Kidney (tissue), 13 donors: ENCODE measurements at regions not wholly inside any gene's neighbourhood (a gene's known extent, or its start where the extent isn't known, plus 50 kb on each side); places are given as distances from the start of the nearest gene placed in this dataset.

Source experiments
- DNase-seq, 5 donors: peaks; one replicate each; pipeline ENCODE4 v3.0.0-alpha.2; 2013 to 2020
- FAIRE-seq: peaks from 2 replicates; lab custom pipeline; 2012; peaks lifted over from hg19 to GRCh38; lab: Jason Lieb, UNC
- H3K27ac ChIP-seq, 2 donors: one replicate each; pipeline ENCODE4 v1.7.0; 2013; ENCODE audit warnings: low read depth in 2 of 2, low read length in 2 of 2, inconsistent platforms in 1 of 2
- H3K27me3 ChIP-seq: one replicate; pipeline ENCODE4 v1.7.1; 2013; ENCODE audit warnings: low read length, inconsistent platforms; ENCODE audit not compliant: control insufficient read depth, insufficient read depth
- H3K36me3 ChIP-seq, 3 donors: one replicate each; pipeline versions ENCODE4 v1.7.0 to v1.7.1; 2013; ENCODE audit warnings: low read length in 3 of 3, control low read depth in 1 of 3, inconsistent platforms in 1 of 3; ENCODE audit not compliant: insufficient read depth in 3 of 3, control insufficient read depth in 2 of 3
- H3K4me1 ChIP-seq, 3 donors: one replicate each; pipeline versions ENCODE4 v1.7.0 to v1.7.1; 2013; ENCODE audit warnings: low read length in 3 of 3, inconsistent platforms in 1 of 3, low read depth in 1 of 3; ENCODE audit not compliant: control insufficient read depth in 2 of 3, insufficient read depth in 2 of 3
- H3K4me3 ChIP-seq, 3 donors: one replicate each; pipeline versions ENCODE4 v1.7.0 to v1.8.1; 2013; ENCODE audit warnings: low read length in 3 of 3, control low read depth in 1 of 3, inconsistent platforms in 1 of 3
- H3K9ac ChIP-seq, 3 donors: one replicate each; pipeline versions ENCODE4 v1.7.0 to v1.7.1; 2013; ENCODE audit warnings: low read length in 3 of 3, control low read depth in 1 of 3, inconsistent platforms in 1 of 3
- H3K9me3 ChIP-seq, 3 donors: one replicate each; pipeline versions ENCODE4 v1.7.0 to v1.7.1; 2013; ENCODE audit warnings: low read length in 3 of 3, control low read depth in 1 of 3, inconsistent platforms in 1 of 3; ENCODE audit not compliant: control insufficient read depth in 2 of 3, insufficient read depth in 1 of 3
- intact Hi-C: fragments of 100-400 bp; cut with DNase I; formaldehyde crosslinking; loops from one replicate; pipeline ENCODE4 v1.11.1; 2022
- TF ChIP-seq, protein P1 (sequence below): IDR thresholded peaks from 3 replicates; pipeline ENCODE4 v1.5.1; 2012; ENCODE audit warnings: mild to moderate bottlenecking, moderate library complexity, borderline replicate concordance; ENCODE audit not compliant: insufficient read depth; ENCODE audit errors: extremely low read depth
- donor health status: control.
- donor health status: control.
- donor health status: control.
- donor health status: control.
- donor health status: control.
- donor health status: DM: yes; HTN: yes; CAD: no.
- donor health status: Normal renal cell carcinoma (clear cell type).

DNA sequence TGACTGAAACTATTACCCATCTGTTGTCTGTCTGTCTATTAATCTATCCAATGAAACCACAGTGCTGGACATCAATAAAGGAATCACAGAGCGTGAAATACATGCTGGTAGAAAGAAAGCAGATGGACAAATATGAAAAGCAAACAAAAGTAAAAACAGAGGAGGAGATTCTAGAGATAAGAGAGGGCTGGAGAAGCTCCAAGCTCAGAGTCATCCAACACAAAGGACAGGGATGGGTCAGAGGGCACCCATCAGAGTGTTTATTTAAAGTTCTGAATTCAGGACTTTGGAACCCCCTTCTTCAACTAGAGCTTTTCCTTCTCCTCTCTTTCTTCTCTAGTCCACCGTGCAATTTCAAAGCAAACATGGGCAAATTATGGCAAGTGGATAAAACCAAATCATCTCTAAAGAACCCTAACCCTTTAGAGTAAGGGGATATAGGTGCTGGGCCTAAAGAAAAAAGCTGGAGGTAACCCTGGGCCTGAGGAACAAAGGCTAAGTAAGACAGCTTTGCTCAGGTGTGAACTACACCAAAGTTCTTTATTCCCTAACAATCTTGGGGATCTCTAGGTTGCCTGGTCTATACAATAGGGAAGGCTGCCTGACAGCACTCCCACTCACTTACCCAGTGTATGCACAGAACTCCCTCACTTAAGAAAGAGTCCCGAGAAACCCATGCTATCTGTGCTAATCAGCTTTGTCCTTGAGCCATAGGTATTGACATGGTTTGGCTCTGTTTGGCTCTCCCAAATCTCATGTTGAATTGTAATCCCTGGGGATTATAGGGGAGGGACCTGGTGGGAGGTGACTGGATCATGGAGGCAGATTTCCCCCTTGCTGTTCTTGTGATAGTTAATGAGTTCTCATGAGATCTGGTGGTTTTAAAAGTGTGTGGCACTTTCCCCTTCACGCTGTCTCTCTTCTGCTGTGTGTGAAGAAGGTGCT lies 97.0 kb downstream of the BAMBI start:
- no peak overlapping the region for H3K27ac ChIP-seq
- intact Hi-C loops, result no loop called here
- no peaks in the 10 kb centered on the region for H3K36me3 ChIP-seq
- no peak for DNase-seq
- TF ChIP-seq, protein P1, sequence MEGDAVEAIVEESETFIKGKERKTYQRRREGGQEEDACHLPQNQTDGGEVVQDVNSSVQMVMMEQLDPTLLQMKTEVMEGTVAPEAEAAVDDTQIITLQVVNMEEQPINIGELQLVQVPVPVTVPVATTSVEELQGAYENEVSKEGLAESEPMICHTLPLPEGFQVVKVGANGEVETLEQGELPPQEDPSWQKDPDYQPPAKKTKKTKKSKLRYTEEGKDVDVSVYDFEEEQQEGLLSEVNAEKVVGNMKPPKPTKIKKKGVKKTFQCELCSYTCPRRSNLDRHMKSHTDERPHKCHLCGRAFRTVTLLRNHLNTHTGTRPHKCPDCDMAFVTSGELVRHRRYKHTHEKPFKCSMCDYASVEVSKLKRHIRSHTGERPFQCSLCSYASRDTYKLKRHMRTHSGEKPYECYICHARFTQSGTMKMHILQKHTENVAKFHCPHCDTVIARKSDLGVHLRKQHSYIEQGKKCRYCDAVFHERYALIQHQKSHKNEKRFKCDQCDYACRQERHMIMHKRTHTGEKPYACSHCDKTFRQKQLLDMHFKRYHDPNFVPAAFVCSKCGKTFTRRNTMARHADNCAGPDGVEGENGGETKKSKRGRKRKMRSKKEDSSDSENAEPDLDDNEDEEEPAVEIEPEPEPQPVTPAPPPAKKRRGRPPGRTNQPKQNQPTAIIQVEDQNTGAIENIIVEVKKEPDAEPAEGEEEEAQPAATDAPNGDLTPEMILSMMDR, result no peak
- H3K9ac ChIP-seq, result no peak overlapping the region
- FAIRE-seq, result no peak
- no peak overlapping the region for H3K4me3 ChIP-seq
- peaks cover 0 to 2% (median 2%) of the 10 kb centered on the region in 3 donors for H3K4me1 ChIP-seq
- no peaks in the 10 kb centered on the region for H3K9me3 ChIP-seq
- H3K27me3 ChIP-seq, result no peaks in the 10 kb centered on the region

DNA sequence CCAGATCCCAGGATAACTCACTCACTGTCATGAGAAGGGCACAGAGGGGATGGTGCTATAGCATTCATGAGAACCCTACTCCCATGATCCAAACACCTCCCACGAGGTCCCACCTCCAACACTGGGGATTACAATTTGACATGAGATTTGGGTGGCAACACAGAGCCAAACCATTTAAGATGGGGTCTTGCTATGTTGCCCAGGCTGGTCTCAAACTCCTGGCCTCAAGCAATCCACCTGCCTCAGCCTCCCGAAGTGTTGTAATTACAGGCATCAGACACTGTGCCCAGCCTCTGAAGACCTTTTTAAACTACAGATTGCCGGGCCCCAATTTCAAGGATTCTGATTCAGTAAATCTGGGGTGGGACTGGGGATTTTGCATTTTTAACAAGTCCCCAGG lies 98.5 kb downstream of the BAMBI start:
- Histone ChIP-seq H3K9me3 (no peaks in the 10 kb centered on the region), H3K27me3 (no peaks in the 10 kb centered on the region), H3K36me3 (no peaks in the 10 kb centered on the region), H3K4me1 (no peaks in the 10 kb centered on the region), H3K4me3 (no peak overlapping the region), H3K9ac (no peak overlapping the region), H3K27ac (no peak overlapping the region)
- FAIRE-seq (no peak), DNase-seq (no peak)
- intact Hi-C loops, result no loop called here
- TF ChIP-seq, protein P1, result no peak

DNA sequence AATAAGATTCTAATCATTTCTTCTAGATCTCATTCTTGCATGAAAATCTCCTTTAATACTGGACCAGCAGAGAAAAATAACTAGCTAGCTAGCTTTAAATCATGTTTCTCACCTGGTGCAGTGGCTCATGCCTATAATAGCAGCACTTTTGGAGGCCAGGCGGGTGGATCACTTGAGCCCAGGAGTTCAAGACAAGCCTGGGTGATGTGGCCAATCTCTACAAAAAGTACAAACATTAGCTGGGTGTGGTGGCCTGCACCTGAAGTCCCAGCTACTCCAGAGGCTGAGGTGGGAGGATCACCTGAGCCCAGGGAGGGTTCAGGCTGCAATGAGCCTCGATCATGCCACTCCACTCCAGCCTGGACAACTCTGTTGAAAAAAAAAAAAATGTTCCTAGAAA lies 99.2 kb downstream of the BAMBI start:
- DNase-seq (no peak), FAIRE-seq (no peak)
- Histone ChIP-seq H3K4me3 (no peak overlapping the region), H3K27me3 (no peaks in the 10 kb centered on the region), H3K9me3 (no peaks in the 10 kb centered on the region), H3K27ac (no peak overlapping the region), H3K9ac (no peak overlapping the region), H3K36me3 (no peaks in the 10 kb centered on the region), H3K4me1 (no peaks in the 10 kb centered on the region)
- intact Hi-C loops, result no loop called here
- TF ChIP-seq, protein P1, result no peak
